ENCODE measurements at regions not wholly inside any gene's neighbourhood (a gene's known extent, or its start where the extent isn't known, plus 50 kb on each side); places are given as distances from the start of the nearest gene placed in this dataset.

DNA sequence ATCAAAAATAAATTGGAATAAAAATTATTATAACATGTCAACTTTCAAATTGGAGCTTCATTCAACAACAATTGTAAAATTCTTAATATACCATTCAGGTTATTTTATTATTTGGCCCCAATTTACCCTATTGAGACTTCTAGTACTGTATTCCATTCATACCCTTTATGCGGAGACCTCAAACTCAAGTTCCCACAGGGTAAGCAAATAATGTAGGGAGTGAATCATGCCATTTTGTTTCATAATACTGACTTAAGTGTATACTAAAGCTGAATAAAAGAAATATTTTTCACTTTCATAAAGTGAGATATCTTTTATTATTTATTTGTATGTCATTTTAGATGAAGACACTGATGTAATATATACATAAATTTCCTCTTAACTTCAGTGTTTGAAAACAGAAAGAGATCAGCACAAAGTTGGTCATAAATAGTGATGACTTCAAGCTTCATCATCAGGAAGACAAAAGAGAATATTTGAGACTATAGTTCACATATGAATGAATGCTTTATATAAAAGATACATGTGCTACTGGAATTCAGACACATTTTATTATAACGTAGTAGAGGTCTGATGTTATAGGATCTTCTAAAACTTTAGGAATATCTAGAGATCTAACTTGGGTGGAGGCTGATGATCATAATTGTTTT lies 894.4 kb upstream of the PCDH9 start:
- H3K4me3 ChIP-seq: no peak overlapping the region
- intact Hi-C loops (cut with DNase I): no loop called here
- H3K27ac ChIP-seq: no peak overlapping the region
- H3K4me1 ChIP-seq: no peaks in the 10 kb centered on the region
- no peaks in the 10 kb centered on the region for H3K27me3 ChIP-seq
- no peak for TF ChIP-seq POLR2A (IDR thresholded peaks at IDR 0.05)
- TF ChIP-seq, protein P1, sequence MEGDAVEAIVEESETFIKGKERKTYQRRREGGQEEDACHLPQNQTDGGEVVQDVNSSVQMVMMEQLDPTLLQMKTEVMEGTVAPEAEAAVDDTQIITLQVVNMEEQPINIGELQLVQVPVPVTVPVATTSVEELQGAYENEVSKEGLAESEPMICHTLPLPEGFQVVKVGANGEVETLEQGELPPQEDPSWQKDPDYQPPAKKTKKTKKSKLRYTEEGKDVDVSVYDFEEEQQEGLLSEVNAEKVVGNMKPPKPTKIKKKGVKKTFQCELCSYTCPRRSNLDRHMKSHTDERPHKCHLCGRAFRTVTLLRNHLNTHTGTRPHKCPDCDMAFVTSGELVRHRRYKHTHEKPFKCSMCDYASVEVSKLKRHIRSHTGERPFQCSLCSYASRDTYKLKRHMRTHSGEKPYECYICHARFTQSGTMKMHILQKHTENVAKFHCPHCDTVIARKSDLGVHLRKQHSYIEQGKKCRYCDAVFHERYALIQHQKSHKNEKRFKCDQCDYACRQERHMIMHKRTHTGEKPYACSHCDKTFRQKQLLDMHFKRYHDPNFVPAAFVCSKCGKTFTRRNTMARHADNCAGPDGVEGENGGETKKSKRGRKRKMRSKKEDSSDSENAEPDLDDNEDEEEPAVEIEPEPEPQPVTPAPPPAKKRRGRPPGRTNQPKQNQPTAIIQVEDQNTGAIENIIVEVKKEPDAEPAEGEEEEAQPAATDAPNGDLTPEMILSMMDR (IDR thresholded peaks at IDR 0.05): no peak
- no peaks in the 10 kb centered on the region for H3K36me3 ChIP-seq
- DNase-seq (no peak), ATAC-seq (no peak)
- WGBS, 4 donors: 78 to 89% (median 85%) methylated on average over 2 of the region's 2 CpGs
- H3K9me3 ChIP-seq: peaks cover 0 to 5% (median 0%) of the 10 kb centered on the region in 12 donors

- no peaks in the 10 kb centered on the region for H3K4me1 ChIP-seq
- H3K4me3 ChIP-seq: no peak overlapping the region
- no peak overlapping the region for H3K27ac ChIP-seq
- no peaks in the 10 kb centered on the region for H3K36me3 ChIP-seq
- 56 to 73% (median 69%) methylated on average over 2 of the region's 2 CpGs for WGBS, 4 donors
- TF ChIP-seq, protein P1 (IDR thresholded peaks at IDR 0.05): no peak
- no peak for TF ChIP-seq POLR2A (IDR thresholded peaks at IDR 0.05)
- peaks cover 0 to 51% (median 9%) of the 10 kb centered on the region in 12 donors for H3K9me3 ChIP-seq
- ATAC-seq (no peak), DNase-seq (no peak)
- H3K27me3 ChIP-seq: no peaks in the 10 kb centered on the region
- intact Hi-C loops (cut with DNase I): no loop called here
Measured at GRCh38 chr13:68110178-68110768, 880.1 kb upstream of the PCDH9 start.

DNA sequence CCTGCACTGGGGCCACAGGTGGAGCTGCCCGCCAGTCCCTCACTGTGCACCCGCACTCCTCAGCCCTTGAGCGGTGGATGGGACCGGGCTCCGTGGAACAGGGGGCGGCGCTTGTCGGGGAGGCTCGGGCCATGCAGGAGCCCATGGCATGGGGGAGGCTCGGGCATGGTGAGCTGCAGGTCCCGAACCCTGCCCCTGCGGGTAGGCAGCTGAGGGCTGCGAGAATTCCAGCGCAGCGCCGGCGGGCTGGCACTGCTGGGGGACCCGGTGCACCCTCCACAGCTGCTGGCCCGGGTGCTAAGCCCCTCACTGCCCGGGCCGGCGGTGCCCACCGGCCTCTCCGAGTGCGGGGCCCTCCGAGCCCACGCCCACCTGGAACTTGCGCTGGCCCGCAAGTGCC lies 877.5 kb upstream of the PCDH9 start:
- TF ChIP-seq, protein P1 (IDR thresholded peaks at IDR 0.05): no peak
- TF ChIP-seq POLR2A (IDR thresholded peaks at IDR 0.05): no peak
- 94 to 96% (median 95%) methylated on average over 28 to 29 of the region's 29 CpGs for WGBS, 4 donors
- ATAC-seq (no peak), DNase-seq (peak in 1 of 5 donors; percentile 52)
- Histone ChIP-seq H3K27ac (no peak overlapping the region), H3K4me3 (no peak overlapping the region), H3K27me3 (no peaks in the 10 kb centered on the region), H3K4me1 (no peaks in the 10 kb centered on the region), H3K9me3 (peaks cover 0 to 54% (median 9%) of the 10 kb centered on the region in 12 donors), H3K36me3 (no peaks in the 10 kb centered on the region)
- intact Hi-C loops (cut with DNase I): no loop called here

DNA sequence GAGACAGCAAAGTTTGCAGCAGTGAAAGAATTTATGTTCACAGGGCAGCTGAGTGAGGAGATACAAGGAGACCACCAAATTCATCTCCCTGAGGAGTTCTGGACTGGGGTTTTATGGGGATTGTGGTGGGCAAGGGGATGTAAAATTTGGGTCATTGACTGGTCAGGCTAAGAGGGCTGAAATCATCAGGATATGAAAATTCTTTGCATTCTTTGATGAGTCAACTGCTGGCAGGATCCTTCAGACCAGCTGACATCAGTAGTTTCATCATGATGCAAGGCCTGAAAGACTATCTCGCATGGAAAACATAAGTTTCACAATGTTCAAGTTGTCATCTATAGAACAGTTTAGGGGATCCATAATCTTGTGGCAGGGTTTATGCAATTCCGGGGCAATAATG lies 869.5 kb upstream of the PCDH9 start:
- 68 to 80% (median 72%) methylated on average over 2 of the region's 2 CpGs for WGBS, 4 donors
- intact Hi-C loops (cut with DNase I): no loop called here
- TF ChIP-seq POLR2A (IDR thresholded peaks at IDR 0.05): no peak
- TF ChIP-seq, protein P1 (IDR thresholded peaks at IDR 0.05): no peak
- DNase-seq: no peak
- Histone ChIP-seq H3K9me3 (peaks cover 0 to 3% (median 0%) of the 10 kb centered on the region in 12 donors), H3K4me1 (no peaks in the 10 kb centered on the region), H3K27ac (no peak overlapping the region), H3K27me3 (no peaks in the 10 kb centered on the region), H3K4me3 (no peak overlapping the region), H3K36me3 (no peaks in the 10 kb centered on the region)
- ATAC-seq: no peak

All from heart left ventricle (tissue), 16 donors.